ENCODE measurements at regions not wholly inside any gene's neighbourhood (a gene's known extent, or its start where the extent isn't known, plus 50 kb on each side); places are given as distances from the start of the nearest gene placed in this dataset.

DNA sequence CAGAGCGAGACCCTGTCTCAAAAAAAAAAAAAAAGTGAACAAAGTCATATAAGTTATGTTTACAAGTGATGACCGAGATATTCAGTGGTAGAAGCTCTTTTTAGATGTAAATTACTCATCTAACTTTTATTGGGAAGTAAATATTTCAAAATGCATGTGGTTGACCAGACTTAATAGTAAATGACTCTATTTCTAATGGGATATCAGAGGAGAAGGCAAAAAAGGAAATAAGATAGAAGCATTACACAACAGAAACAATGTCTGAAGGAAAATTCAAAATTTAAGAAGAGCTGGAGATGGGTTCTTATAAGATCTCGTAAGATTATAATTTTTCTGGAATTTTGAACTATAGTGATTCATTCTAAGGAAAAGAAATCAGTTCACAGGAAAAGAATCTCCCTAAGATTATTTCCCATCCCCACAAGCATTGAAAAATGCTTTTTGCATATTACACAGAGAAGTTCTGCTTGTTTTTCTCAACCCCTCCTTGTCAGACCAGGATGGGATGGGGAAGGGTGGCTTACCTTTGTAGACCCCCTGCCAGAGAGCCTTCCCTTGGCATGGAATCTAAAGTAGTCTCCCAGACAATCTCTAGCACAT, 63.1 kb upstream of the STK38L start:
- TF ChIP-seq SAFB2 (IDR thresholded peaks at IDR 0.05; ENCODE audit: borderline replicate concordance, low read depth, low read length, severe bottlenecking) (no peak), TCF7 (IDR thresholded peaks at IDR 0.05; ENCODE audit: borderline replicate concordance) (no peak), CBX5 (IDR thresholded peaks at IDR 0.05; ENCODE audit: borderline replicate concordance, low read depth) (no peak), ZC3H8 (IDR thresholded peaks at IDR 0.05) (no peak), MTA1 (IDR thresholded peaks at IDR 0.05; ENCODE audit: borderline replicate concordance) (no peak), GATAD2B (IDR thresholded peaks at IDR 0.05; ENCODE audit: borderline replicate concordance) (no peak), RBBP5 (IDR thresholded peaks at IDR 0.05; ENCODE audit: borderline replicate concordance, insufficient read depth, low read length, poor library complexity, severe bottlenecking) (no peak), ZKSCAN1 (IDR thresholded peaks at IDR 0.05; ENCODE audit: low read depth, low read length) (no peak), TARDBP (IDR thresholded peaks at IDR 0.05) (no peak), RFX5 (IDR thresholded peaks at IDR 0.05; ENCODE audit: low read depth, low read length) (no peak), HCFC1 (IDR thresholded peaks at IDR 0.05; ENCODE audit: low read depth, low read length) (no peak), EZH2 (IDR thresholded peaks at IDR 0.05; ENCODE audit: borderline replicate concordance, low read depth, low read length) (no peak)
- TF ChIP-seq, protein P1, sequence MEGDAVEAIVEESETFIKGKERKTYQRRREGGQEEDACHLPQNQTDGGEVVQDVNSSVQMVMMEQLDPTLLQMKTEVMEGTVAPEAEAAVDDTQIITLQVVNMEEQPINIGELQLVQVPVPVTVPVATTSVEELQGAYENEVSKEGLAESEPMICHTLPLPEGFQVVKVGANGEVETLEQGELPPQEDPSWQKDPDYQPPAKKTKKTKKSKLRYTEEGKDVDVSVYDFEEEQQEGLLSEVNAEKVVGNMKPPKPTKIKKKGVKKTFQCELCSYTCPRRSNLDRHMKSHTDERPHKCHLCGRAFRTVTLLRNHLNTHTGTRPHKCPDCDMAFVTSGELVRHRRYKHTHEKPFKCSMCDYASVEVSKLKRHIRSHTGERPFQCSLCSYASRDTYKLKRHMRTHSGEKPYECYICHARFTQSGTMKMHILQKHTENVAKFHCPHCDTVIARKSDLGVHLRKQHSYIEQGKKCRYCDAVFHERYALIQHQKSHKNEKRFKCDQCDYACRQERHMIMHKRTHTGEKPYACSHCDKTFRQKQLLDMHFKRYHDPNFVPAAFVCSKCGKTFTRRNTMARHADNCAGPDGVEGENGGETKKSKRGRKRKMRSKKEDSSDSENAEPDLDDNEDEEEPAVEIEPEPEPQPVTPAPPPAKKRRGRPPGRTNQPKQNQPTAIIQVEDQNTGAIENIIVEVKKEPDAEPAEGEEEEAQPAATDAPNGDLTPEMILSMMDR (IDR thresholded peaks at IDR 0.05 in 2 of 3, conservative IDR thresholded peaks at IDR 0.05 in 1 of 3; ENCODE audit: insufficient read depth in 2 of 3, low read depth in 1 of 3, low read length in 3 of 3): no peak
- TF ChIP-seq, protein P2, sequence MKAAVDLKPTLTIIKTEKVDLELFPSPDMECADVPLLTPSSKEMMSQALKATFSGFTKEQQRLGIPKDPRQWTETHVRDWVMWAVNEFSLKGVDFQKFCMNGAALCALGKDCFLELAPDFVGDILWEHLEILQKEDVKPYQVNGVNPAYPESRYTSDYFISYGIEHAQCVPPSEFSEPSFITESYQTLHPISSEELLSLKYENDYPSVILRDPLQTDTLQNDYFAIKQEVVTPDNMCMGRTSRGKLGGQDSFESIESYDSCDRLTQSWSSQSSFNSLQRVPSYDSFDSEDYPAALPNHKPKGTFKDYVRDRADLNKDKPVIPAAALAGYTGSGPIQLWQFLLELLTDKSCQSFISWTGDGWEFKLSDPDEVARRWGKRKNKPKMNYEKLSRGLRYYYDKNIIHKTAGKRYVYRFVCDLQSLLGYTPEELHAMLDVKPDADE (conservative IDR thresholded peaks at IDR 0.05; ENCODE audit: control insufficient read depth, low read depth, low read length): no peak
